ENCODE measurements at regions not wholly inside any gene's neighbourhood (a gene's known extent, or its start where the extent isn't known, plus 50 kb on each side); places are given as distances from the start of the nearest gene placed in this dataset.

- Histone ChIP-seq H3K4me1 (ENCODE audit: low read length) (no peaks in the 10 kb centered on the region), H2AFZ (ENCODE audit: low read length) (no peak overlapping the region), H3K9me3 (replicated peaks; ENCODE audit: insufficient read depth, low read length) (no peaks in the 10 kb centered on the region), H3K36me3 (replicated peaks; ENCODE audit: insufficient read depth, low read length) (no peaks in the 10 kb centered on the region), H3K9me2 (replicated peaks; ENCODE audit: insufficient read depth, low read length) (no peaks in the 10 kb centered on the region), H3K4me2 (ENCODE audit: low read depth, low read length) (no peak overlapping the region), H3K79me2 (ENCODE audit: low read length) (no peaks in the 10 kb centered on the region), H4K20me1 (ENCODE audit: insufficient read depth, low read length) (no peaks in the 10 kb centered on the region), H3F3A (ENCODE audit: insufficient read depth, low read length) (no peaks in the 10 kb centered on the region), H3K4me3 (ENCODE audit: low read length) (no peak overlapping the region), H3K9ac (ENCODE audit: low read length) (no peak overlapping the region), H3K27me3 (replicated peaks; ENCODE audit: insufficient read depth, low read length) (no peaks in the 10 kb centered on the region), H3K27ac (ENCODE audit: low read length) (no peak overlapping the region)
- DNase-seq, result no peak
- TF ChIP-seq EZH2phosphoT487 (IDR thresholded peaks at IDR 0.05; ENCODE audit: low read length), result no peak
- TF ChIP-seq EZH2 (optimal IDR thresholded peaks at IDR 0.05; ENCODE audit: low read depth, low read length), result no peak
- TF ChIP-seq CTCF (IDR thresholded peaks at IDR 0.05; ENCODE audit: low read length), result no peak
Observed at GRCh38 chr9:10843151-10843550, 230.3 kb upstream of the PTPRD start.

- Histone ChIP-seq H3K27me3 (replicated peaks; ENCODE audit: insufficient read depth, low read length) (no peaks in the 10 kb centered on the region), H3K9me3 (replicated peaks; ENCODE audit: insufficient read depth, low read length) (no peaks in the 10 kb centered on the region), H3K9ac (ENCODE audit: low read length) (no peak overlapping the region), H3K27ac (ENCODE audit: low read length) (no peak overlapping the region), H3F3A (ENCODE audit: insufficient read depth, low read length) (no peaks in the 10 kb centered on the region), H2AFZ (ENCODE audit: low read length) (no peak overlapping the region), H3K79me2 (ENCODE audit: low read length) (no peaks in the 10 kb centered on the region), H3K4me2 (ENCODE audit: low read depth, low read length) (no peak overlapping the region), H3K4me1 (ENCODE audit: low read length) (no peaks in the 10 kb centered on the region), H3K4me3 (ENCODE audit: low read length) (no peak overlapping the region), H3K36me3 (replicated peaks; ENCODE audit: insufficient read depth, low read length) (no peaks in the 10 kb centered on the region), H3K9me2 (replicated peaks; ENCODE audit: insufficient read depth, low read length) (no peaks in the 10 kb centered on the region), H4K20me1 (ENCODE audit: insufficient read depth, low read length) (no peaks in the 10 kb centered on the region)
- DNase-seq, result peak; percentile 27
- TF ChIP-seq EZH2phosphoT487 (IDR thresholded peaks at IDR 0.05; ENCODE audit: low read length), result no peak
- TF ChIP-seq CTCF (IDR thresholded peaks at IDR 0.05; ENCODE audit: low read length), result peak; percentile 59
Observed at GRCh38 chr9:10855847-10856246, 243.0 kb upstream of the PTPRD start.

GRCh38 chr9:10858817-10859216 lies 246.0 kb upstream of the PTPRD start:
- H2AFZ ChIP-seq (ENCODE audit: low read length), result no peak overlapping the region
- no peak overlapping the region for H3K4me3 ChIP-seq (ENCODE audit: low read length)

GRCh38 chr9:10863476-10863875 lies 250.7 kb upstream of the PTPRD start:
- Histone ChIP-seq H3K4me1 (ENCODE audit: low read length) (no peaks in the 10 kb centered on the region), H3K9me2 (replicated peaks; ENCODE audit: insufficient read depth, low read length) (no peaks in the 10 kb centered on the region), H2AFZ (ENCODE audit: low read length) (no peak overlapping the region), H3F3A (ENCODE audit: insufficient read depth, low read length) (no peaks in the 10 kb centered on the region), H3K27me3 (replicated peaks; ENCODE audit: insufficient read depth, low read length) (no peaks in the 10 kb centered on the region), H4K20me1 (ENCODE audit: insufficient read depth, low read length) (no peaks in the 10 kb centered on the region), H3K4me2 (ENCODE audit: low read depth, low read length) (no peak overlapping the region), H3K36me3 (replicated peaks; ENCODE audit: insufficient read depth, low read length) (no peaks in the 10 kb centered on the region), H3K27ac (ENCODE audit: low read length) (no peak overlapping the region), H3K9ac (ENCODE audit: low read length) (no peak overlapping the region), H3K79me2 (ENCODE audit: low read length) (no peaks in the 10 kb centered on the region), H3K4me3 (ENCODE audit: low read length) (no peak overlapping the region), H3K9me3 (replicated peaks; ENCODE audit: insufficient read depth, low read length) (no peaks in the 10 kb centered on the region)
- no peak for DNase-seq
- TF ChIP-seq EZH2 (optimal IDR thresholded peaks at IDR 0.05; ENCODE audit: low read depth, low read length) (no peak), CTCF (IDR thresholded peaks at IDR 0.05; ENCODE audit: low read length) (no peak), EZH2phosphoT487 (IDR thresholded peaks at IDR 0.05; ENCODE audit: low read length) (no peak)

More at GRCh38 chr9:10858817-10859216, 246.0 kb upstream of the PTPRD start:
- Histone ChIP-seq H3K9me2 (replicated peaks; ENCODE audit: insufficient read depth, low read length) (no peaks in the 10 kb centered on the region), H3K9ac (ENCODE audit: low read length) (no peak overlapping the region), H3F3A (ENCODE audit: insufficient read depth, low read length) (no peaks in the 10 kb centered on the region), H3K4me1 (ENCODE audit: low read length) (no peaks in the 10 kb centered on the region), H3K4me2 (ENCODE audit: low read depth, low read length) (no peak overlapping the region), H3K79me2 (ENCODE audit: low read length) (no peaks in the 10 kb centered on the region), H3K9me3 (replicated peaks; ENCODE audit: insufficient read depth, low read length) (no peaks in the 10 kb centered on the region), H3K36me3 (replicated peaks; ENCODE audit: insufficient read depth, low read length) (no peaks in the 10 kb centered on the region), H4K20me1 (ENCODE audit: insufficient read depth, low read length) (no peaks in the 10 kb centered on the region), H3K27ac (ENCODE audit: low read length) (no peak overlapping the region), H3K27me3 (replicated peaks; ENCODE audit: insufficient read depth, low read length) (no peaks in the 10 kb centered on the region)
- no peak for TF ChIP-seq EZH2phosphoT487 (IDR thresholded peaks at IDR 0.05; ENCODE audit: low read length)
- DNase-seq, result no peak

Measured in MM.1S (cell line).